ENCODE measurements at regions not wholly inside any gene's neighbourhood (a gene's known extent, or its start where the extent isn't known, plus 50 kb on each side); places are given as distances from the start of the nearest gene placed in this dataset.

DNA sequence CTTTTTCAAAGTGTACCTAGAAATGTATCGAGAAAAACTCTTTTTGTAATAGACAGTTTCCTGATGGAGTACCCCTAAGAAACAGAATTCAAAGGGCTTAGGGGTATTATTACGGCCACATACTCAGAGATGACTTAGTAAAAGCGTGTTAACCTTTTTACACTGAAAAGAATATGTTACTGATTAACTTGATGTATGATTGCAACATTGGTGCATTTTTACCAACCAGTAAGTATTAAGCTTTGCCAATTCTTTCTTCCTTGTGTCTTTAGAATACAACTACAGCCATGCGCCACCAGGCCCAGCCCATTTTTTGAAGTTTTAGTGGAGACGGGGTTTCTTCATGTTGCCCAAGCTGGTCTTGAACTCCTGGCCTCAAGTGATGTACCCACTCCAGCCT, 1997.0 kb upstream of the LRRTM1 start:
- Histone ChIP-seq H3K27ac (ENCODE audit: low read length) (no peak overlapping the region), H3K36me3 (ENCODE audit: control insufficient read depth in 1 of 2, insufficient read depth in 2 of 2, low read length in 2 of 2) (no peaks in the 10 kb centered on the region), H3K27me3 (ENCODE audit: low read depth, low read length) (no peaks in the 10 kb centered on the region), H3K4me3 (ENCODE audit: low read depth in 1 of 2, low read length in 2 of 2) (no peak overlapping the region), H3K4me1 (ENCODE audit: control insufficient read depth in 1 of 2, insufficient read depth in 2 of 2, low read length in 2 of 2) (no peaks in the 10 kb centered on the region), H3K9me3 (ENCODE audit: control insufficient read depth in 1 of 2, low read length in 2 of 2) (peaks cover 0 to 7% of the 10 kb centered on the region in 2 donors)

DNA sequence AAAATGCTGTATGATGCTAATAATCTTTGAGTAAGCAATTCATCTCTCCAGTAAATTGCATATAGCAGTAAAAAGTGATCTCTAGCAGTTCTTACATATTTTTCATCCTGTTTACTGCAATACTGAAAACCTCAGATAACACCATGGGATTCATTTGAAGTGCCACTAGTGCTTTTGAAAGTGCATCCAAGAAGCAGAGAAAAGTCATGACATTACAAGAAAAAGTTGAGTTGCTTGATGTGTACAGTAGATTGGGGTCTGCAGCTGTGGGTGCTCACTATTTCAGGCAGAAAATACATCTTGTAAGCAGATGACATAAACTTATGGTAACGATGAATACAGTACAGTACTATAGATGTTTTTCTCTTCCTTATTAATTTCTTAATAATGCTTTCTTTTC, 1984.9 kb upstream of the LRRTM1 start:
- Histone ChIP-seq H3K4me3 (ENCODE audit: low read depth in 1 of 2, low read length in 2 of 2) (no peak overlapping the region), H3K4me1 (ENCODE audit: control insufficient read depth in 1 of 2, insufficient read depth in 2 of 2, low read length in 2 of 2) (no peaks in the 10 kb centered on the region), H3K36me3 (ENCODE audit: control insufficient read depth in 1 of 2, insufficient read depth in 2 of 2, low read length in 2 of 2) (no peaks in the 10 kb centered on the region), H3K9me3 (ENCODE audit: control insufficient read depth in 1 of 2, low read length in 2 of 2) (no peaks in the 10 kb centered on the region), H3K27ac (ENCODE audit: low read length) (no peak overlapping the region), H3K27me3 (ENCODE audit: low read depth, low read length) (no peaks in the 10 kb centered on the region)

DNA sequence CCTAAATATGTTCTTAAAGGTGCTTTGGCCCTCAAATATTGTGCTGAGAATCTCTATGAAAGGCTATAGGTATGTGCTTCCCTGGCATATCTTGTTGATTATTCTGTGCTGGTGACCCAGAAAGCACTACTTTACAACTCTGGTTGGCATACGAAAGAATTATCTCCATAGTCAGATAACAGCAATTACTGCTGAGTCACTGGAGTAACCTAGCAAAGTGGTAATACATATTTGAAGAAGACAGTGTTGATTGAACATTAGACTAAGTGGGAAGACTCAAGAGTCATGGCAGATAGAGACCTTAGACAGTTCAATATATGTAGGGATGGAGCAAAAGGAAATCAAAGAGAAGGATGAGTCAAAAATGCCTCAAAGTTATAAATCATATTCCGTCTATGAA, 1978.5 kb upstream of the LRRTM1 start:
- Histone ChIP-seq H3K4me1 (ENCODE audit: control insufficient read depth in 1 of 2, insufficient read depth in 2 of 2, low read length in 2 of 2) (no peaks in the 10 kb centered on the region), H3K36me3 (ENCODE audit: control insufficient read depth in 1 of 2, insufficient read depth in 2 of 2, low read length in 2 of 2) (no peaks in the 10 kb centered on the region), H3K4me3 (ENCODE audit: low read depth in 1 of 2, low read length in 2 of 2) (no peak overlapping the region), H3K27ac (ENCODE audit: low read length) (no peak overlapping the region), H3K27me3 (ENCODE audit: low read depth, low read length) (no peaks in the 10 kb centered on the region), H3K9me3 (ENCODE audit: control insufficient read depth in 1 of 2, low read length in 2 of 2) (no peaks in the 10 kb centered on the region)

DNA sequence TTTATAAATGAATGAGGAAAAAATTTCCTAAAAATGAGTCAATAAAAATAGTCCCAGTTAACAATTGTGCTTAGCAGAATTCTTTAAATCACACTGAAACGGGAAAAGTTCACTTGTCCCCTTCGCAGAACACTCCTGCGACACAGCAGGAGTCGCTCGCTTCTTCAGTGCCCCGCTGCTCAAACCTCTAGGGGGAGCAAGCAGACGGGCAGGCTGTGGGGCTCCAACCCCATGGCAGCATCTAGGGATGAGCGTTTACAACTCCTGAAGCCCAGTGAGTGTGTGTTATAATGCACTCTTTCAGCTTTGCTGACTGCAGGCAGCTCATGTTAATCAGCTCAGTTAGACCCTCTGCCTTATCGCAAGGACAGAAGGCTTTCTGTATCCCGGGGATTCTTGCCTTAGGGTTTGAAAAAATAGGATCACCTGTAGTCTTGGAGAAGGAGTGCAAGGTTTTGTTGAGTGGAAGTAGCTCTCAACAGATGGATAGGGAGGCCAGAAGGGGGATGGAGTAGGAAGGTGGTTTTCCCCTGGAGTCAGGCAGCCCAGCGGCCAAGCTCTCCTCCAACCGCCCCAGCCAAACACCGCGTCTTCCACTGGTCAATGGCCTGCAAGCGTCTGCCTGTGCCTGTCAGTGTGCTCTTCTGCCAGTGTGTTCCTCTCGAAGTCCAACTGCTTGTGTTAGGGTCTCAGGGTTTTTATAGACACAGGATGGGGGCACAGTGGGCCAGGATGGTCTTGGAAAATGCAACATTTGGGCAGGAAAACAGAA, 1977.7 kb upstream of the LRRTM1 start:
- Histone ChIP-seq H3K9me3 (ENCODE audit: control insufficient read depth in 1 of 2, low read length in 2 of 2) (no peaks in the 10 kb centered on the region), H3K27ac (ENCODE audit: low read length) (no peak overlapping the region), H3K4me1 (ENCODE audit: control insufficient read depth in 1 of 2, insufficient read depth in 2 of 2, low read length in 2 of 2) (no peaks in the 10 kb centered on the region), H3K4me3 (ENCODE audit: low read depth in 1 of 2, low read length in 2 of 2) (no peak overlapping the region), H3K36me3 (ENCODE audit: control insufficient read depth in 1 of 2, insufficient read depth in 2 of 2, low read length in 2 of 2) (no peaks in the 10 kb centered on the region), H3K27me3 (ENCODE audit: low read depth, low read length) (no peaks in the 10 kb centered on the region)

DNA sequence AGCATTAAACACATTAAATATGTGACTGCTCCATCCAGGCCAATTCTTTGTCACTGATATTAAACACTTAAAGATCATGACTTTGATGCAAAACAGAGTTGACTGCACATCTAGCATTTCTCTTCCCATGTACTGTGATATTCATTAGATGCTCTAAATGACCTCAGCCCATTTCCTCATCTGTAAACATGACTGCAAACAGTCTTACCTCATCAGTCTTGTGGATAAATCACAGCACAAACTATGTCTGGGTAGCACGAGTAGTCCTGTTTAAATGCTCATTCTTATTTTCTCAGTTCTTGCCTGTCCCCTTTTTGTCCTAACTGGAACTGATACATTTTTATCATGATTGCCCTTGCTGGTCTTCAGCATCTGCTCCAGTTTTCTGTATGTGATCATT, 1974.8 kb upstream of the LRRTM1 start:
- Histone ChIP-seq H3K4me3 (ENCODE audit: low read depth in 1 of 2, low read length in 2 of 2) (no peak overlapping the region), H3K27ac (ENCODE audit: low read length) (no peak overlapping the region), H3K9me3 (ENCODE audit: control insufficient read depth in 1 of 2, low read length in 2 of 2) (no peaks in the 10 kb centered on the region), H3K27me3 (ENCODE audit: low read depth, low read length) (no peaks in the 10 kb centered on the region), H3K36me3 (ENCODE audit: control insufficient read depth in 1 of 2, insufficient read depth in 2 of 2, low read length in 2 of 2) (no peaks in the 10 kb centered on the region), H3K4me1 (ENCODE audit: control insufficient read depth in 1 of 2, insufficient read depth in 2 of 2, low read length in 2 of 2) (no peaks in the 10 kb centered on the region)

DNA sequence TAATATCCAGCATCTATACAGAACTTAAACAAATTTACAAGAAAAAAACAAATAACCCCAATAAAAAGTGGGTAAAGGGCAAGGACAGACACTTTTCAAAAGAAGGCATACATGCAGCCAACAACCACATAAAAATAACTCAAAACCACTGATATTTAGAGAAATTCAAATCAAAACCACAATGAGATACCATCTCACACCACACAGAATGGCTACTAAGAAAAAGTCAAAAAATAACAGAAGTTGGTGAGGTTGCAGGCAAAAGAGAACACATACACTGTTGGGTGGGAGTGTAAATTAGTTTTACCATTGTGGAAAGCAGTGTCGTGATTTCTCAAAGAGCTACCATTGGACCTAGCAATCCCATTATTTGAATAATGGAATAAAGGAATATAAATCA, 1973.9 kb upstream of the LRRTM1 start:
- H3K27me3 ChIP-seq (ENCODE audit: low read depth, low read length), result no peaks in the 10 kb centered on the region
- H3K4me3 ChIP-seq (ENCODE audit: low read depth in 1 of 2, low read length in 2 of 2), result no peak overlapping the region
- no peak overlapping the region for H3K27ac ChIP-seq (ENCODE audit: low read length)
- H3K4me1 ChIP-seq (ENCODE audit: control insufficient read depth in 1 of 2, insufficient read depth in 2 of 2, low read length in 2 of 2), result no peaks in the 10 kb centered on the region
- H3K36me3 ChIP-seq (ENCODE audit: control insufficient read depth in 1 of 2, insufficient read depth in 2 of 2, low read length in 2 of 2), result no peaks in the 10 kb centered on the region
- H3K9me3 ChIP-seq (ENCODE audit: control insufficient read depth in 1 of 2, low read length in 2 of 2), result no peaks in the 10 kb centered on the region

DNA sequence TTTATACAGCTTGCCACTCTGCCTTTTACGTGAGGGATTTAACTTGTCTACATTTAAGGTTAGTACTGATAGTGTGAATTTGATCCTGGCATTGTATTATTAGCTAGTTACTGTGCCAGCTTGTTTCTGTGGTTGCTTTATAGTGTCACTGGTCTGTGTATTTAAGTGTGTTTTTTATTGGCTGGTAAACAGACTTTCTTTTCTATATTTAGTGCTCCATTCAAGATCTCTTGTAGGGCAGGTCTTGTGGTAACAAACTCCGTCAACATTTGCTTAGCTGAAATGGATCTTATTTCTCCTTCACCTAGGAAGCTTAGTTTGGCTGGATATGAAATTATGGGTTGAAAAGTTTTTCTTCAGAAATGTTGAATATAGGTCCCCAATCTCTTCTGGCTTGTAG, 1971.0 kb upstream of the LRRTM1 start:
- H3K27ac ChIP-seq (ENCODE audit: low read length), result no peak overlapping the region
- H3K4me1 ChIP-seq (ENCODE audit: control insufficient read depth in 1 of 2, insufficient read depth in 2 of 2, low read length in 2 of 2), result no peaks in the 10 kb centered on the region
- H3K9me3 ChIP-seq (ENCODE audit: control insufficient read depth in 1 of 2, low read length in 2 of 2), result no peaks in the 10 kb centered on the region
- H3K36me3 ChIP-seq (ENCODE audit: control insufficient read depth in 1 of 2, insufficient read depth in 2 of 2, low read length in 2 of 2), result no peaks in the 10 kb centered on the region
- H3K27me3 ChIP-seq (ENCODE audit: low read depth, low read length), result no peaks in the 10 kb centered on the region
- no peak overlapping the region for H3K4me3 ChIP-seq (ENCODE audit: low read depth in 1 of 2, low read length in 2 of 2)

DNA sequence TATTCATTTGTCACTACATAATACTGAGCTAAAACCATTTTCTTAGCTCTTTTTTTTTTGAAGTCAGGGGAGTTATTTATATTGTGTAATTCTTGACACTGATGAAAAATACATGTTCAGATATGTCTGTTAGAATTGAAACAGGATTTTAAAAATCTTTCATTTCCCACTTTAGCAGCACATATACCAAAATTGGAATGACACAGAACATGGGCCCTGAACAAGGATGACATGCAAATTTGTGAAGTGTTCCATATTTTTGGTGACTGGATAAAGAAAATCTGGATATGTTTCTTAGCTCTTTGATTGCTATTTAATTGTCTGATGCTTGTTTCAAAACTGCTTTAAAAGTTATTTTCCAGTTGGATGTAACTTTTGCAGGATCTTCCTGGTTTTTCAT, 1963.9 kb upstream of the LRRTM1 start:
- H3K4me3 ChIP-seq (ENCODE audit: low read depth in 1 of 2, low read length in 2 of 2), result no peak overlapping the region
- no peak overlapping the region for H3K27ac ChIP-seq (ENCODE audit: low read length)
- H3K36me3 ChIP-seq (ENCODE audit: control insufficient read depth in 1 of 2, insufficient read depth in 2 of 2, low read length in 2 of 2), result no peaks in the 10 kb centered on the region
- H3K27me3 ChIP-seq (ENCODE audit: low read depth, low read length), result no peaks in the 10 kb centered on the region
- no peaks in the 10 kb centered on the region for H3K4me1 ChIP-seq (ENCODE audit: control insufficient read depth in 1 of 2, insufficient read depth in 2 of 2, low read length in 2 of 2)
- H3K9me3 ChIP-seq (ENCODE audit: control insufficient read depth in 1 of 2, low read length in 2 of 2), result no peaks in the 10 kb centered on the region

DNA sequence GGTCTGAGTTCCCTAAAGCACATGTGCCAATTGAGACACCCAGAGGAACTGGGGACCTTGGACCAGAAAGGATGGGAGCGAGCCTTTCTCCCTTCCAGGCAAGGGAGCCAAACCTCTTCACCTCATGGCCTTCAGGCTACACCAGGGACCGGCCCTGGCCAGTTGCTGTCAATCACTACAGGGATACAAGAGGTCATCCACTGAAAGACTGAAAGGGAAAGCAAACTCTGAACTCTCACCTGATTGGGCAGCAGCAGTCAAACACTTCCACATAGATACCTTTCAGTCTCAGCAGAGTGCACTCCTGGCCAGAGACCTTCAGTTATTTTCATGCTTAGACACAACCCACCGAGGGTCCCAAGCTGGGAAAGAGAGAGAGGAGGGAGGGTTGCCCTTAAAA, 1956.0 kb upstream of the LRRTM1 start:
- Histone ChIP-seq H3K4me1 (ENCODE audit: control insufficient read depth in 1 of 2, insufficient read depth in 2 of 2, low read length in 2 of 2) (no peaks in the 10 kb centered on the region), H3K9me3 (ENCODE audit: control insufficient read depth in 1 of 2, low read length in 2 of 2) (no peaks in the 10 kb centered on the region), H3K36me3 (ENCODE audit: control insufficient read depth in 1 of 2, insufficient read depth in 2 of 2, low read length in 2 of 2) (no peaks in the 10 kb centered on the region), H3K27me3 (ENCODE audit: low read depth, low read length) (no peaks in the 10 kb centered on the region), H3K4me3 (ENCODE audit: low read depth in 1 of 2, low read length in 2 of 2) (no peak overlapping the region), H3K27ac (ENCODE audit: low read length) (no peak overlapping the region)

DNA sequence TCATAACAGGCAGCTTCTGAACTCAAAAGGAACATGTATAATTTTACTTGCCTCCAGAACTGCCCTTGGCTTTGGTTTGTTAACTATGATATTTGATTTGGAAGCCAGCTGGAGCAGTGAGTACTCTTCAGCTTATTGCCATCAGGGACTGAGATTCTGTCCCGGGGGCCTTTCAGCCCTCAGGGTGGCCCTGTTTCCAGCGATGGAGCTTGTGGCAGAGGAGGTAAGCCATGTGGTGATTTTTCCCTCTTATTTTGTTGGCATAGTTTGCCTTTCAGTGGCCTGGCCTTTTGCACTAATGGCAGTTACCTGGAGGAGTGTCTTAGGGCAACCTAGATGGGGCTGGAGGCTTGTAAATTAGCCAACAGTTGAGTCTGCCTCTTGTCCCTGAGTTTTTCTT, 1955.0 kb upstream of the LRRTM1 start:
- H3K36me3 ChIP-seq (ENCODE audit: control insufficient read depth in 1 of 2, insufficient read depth in 2 of 2, low read length in 2 of 2), result no peaks in the 10 kb centered on the region

DNA sequence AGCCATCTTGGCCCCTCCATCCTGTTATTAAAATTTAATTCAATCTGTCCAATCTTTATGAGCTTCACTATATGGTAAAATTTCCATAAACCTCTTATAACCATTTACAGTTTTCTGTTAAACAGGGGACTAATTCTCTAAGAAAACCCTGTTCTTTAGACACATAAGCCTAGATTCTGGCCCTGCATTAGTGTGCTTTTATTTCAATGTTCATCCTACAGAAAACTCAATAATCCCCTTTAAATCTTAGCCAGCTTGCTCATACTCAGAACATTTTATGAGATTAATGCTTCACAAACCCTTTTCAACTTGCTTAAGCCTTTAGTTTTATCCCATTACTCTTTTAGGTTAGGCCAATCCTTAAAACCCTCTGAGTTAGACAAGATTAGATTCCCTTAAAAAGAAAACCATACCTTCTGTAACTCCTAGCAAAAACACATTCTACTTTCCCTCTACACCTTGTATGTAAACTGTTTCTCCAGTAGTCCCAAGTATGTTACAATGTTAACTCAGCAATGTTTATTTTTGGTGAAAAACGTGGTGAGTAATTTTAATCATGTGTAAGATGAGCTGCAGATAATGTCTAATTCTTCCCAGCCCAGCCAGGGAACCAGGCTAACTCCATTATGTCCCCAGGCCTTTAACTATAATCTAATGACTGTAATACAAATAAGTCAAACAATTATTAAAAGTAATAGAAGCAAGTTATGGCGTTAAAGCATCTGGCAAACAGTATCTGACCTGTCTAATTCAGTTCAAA, 1953.4 kb upstream of the LRRTM1 start:
- Histone ChIP-seq H3K4me1 (ENCODE audit: control insufficient read depth in 1 of 2, insufficient read depth in 2 of 2, low read length in 2 of 2) (no peaks in the 10 kb centered on the region), H3K27ac (ENCODE audit: low read length) (no peak overlapping the region)

More for the DNA sequence above, 1955.0 kb upstream of the LRRTM1 start:
- Histone ChIP-seq H3K27ac (ENCODE audit: low read length) (no peak overlapping the region), H3K4me3 (ENCODE audit: low read depth in 1 of 2, low read length in 2 of 2) (no peak overlapping the region), H3K4me1 (ENCODE audit: control insufficient read depth in 1 of 2, insufficient read depth in 2 of 2, low read length in 2 of 2) (no peaks in the 10 kb centered on the region), H3K27me3 (ENCODE audit: low read depth, low read length) (no peaks in the 10 kb centered on the region), H3K9me3 (ENCODE audit: control insufficient read depth in 1 of 2, low read length in 2 of 2) (no peaks in the 10 kb centered on the region)

More for the DNA sequence above, 1953.4 kb upstream of the LRRTM1 start:
- Histone ChIP-seq H3K36me3 (ENCODE audit: control insufficient read depth in 1 of 2, insufficient read depth in 2 of 2, low read length in 2 of 2) (no peaks in the 10 kb centered on the region), H3K4me3 (ENCODE audit: low read depth in 1 of 2, low read length in 2 of 2) (no peak overlapping the region), H3K27me3 (ENCODE audit: low read depth, low read length) (no peaks in the 10 kb centered on the region), H3K9me3 (ENCODE audit: control insufficient read depth in 1 of 2, low read length in 2 of 2) (peaks cover 0 to 5% of the 10 kb centered on the region in 2 donors)

All from muscle layer of duodenum (tissue), 2 donors.